Ecto neural progenitor cell (in vitro differentiated cells): ENCODE measurements at regions not wholly inside any gene's neighbourhood (a gene's known extent, or its start where the extent isn't known, plus 50 kb on each side); places are given as distances from the start of the nearest gene placed in this dataset.

ENCODE experiments used
- DNase-seq: peaks from one replicate; pipeline ENCODE4 v3.0.0-alpha.2; 2018; ENCODE audit warnings: low spot score

DNA sequence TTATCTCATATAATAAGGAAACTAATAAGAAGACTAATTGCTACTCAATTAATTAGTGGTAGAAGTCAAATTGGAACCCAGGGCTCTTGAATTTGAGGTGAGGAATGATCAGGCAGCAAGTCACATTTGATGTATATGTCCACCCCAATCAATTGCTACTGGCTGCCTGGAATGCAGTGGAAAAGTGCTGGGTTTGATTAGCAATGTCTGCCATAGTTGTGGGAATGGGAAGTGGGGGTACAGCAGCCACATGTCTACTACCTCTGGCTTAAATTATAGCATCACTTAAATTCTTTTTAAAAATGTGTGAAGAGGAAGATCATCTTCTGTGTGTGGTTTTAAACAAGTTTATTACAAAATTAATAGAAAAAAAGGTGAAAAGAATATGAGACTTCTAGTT lies 50.8 kb upstream of the NAV2 start:
- no peak for DNase-seq

DNA sequence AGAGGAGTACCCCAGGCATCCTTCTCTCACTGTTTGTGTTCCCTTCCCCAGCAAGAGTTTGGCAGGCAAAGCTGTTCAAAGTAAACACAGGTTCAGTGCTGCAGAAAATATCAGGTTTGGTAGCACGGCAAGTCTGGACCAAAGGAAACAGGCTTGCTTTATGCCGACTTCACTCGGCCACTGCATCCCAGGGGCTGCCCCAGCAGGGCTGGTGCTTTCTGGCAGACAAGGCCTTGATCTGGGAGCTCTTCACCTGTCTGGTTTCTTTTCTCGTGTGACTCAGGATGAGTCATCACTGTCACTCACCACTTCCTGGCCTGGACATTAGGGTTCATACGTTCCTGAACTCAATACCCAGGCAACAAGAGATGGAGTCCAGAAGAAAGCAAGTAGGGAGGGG lies 52.6 kb upstream of the NAV2 start:
- DNase-seq, result no peak

DNA sequence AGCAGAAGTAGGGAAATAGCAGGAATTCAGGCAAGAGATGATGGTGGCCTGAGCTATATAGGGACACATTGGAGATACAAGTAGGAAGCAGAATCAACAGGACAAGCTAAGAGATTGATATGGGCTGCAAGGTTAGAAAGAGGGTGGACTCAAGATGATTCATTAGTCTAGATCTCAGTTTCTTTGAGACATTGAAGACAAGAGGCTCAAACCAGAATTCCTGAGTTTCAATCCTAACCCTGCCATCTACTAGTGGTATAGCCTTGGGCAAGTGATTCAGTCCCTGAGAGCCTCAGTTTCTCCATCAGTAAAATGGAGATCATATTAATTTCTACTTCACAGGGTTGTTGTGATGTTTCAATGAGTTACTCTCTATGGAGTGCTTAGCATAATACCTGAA lies 53.1 kb upstream of the NAV2 start:
- DNase-seq, result no peak

DNA sequence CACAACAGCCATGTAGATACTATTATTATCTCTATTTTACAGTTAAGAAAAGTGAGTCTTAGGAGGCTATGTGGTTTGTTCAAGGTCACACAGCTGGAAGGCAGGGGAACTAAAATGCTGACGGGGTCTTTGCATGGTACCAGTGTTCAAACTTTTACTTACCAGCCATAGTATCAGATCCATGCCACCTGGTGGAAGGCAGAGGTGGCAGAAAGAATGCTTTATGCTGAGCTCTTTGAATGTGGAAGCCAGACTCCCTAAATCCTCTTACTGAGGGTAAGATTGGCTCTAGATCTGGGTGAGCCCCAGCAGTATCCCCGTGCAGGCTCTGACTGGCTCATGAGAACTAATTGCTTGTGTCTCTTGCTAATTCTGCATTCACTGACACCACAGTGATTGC lies 54.3 kb upstream of the NAV2 start:
- DNase-seq, result no peak

DNA sequence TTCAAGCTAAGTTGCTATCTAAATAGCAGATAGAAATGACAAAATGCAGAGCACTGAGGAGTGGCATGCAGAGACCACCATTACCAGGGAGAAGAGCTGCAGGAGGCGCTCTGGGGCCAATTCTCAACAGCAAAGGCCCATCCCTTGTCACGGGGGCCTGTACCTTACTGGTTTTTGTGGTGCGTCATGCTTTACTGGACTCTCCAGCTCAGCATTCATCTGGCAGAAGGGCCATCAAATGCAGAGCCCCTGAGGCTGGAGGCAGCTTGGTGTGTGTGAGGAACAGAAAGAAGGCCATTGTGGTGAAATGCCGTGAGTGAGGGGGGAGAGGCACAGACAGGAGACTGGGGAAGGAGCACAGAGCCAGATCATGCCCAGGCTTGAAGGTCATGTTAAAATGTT lies 56.5 kb upstream of the NAV2 start:
- DNase-seq, result no peak

DNA sequence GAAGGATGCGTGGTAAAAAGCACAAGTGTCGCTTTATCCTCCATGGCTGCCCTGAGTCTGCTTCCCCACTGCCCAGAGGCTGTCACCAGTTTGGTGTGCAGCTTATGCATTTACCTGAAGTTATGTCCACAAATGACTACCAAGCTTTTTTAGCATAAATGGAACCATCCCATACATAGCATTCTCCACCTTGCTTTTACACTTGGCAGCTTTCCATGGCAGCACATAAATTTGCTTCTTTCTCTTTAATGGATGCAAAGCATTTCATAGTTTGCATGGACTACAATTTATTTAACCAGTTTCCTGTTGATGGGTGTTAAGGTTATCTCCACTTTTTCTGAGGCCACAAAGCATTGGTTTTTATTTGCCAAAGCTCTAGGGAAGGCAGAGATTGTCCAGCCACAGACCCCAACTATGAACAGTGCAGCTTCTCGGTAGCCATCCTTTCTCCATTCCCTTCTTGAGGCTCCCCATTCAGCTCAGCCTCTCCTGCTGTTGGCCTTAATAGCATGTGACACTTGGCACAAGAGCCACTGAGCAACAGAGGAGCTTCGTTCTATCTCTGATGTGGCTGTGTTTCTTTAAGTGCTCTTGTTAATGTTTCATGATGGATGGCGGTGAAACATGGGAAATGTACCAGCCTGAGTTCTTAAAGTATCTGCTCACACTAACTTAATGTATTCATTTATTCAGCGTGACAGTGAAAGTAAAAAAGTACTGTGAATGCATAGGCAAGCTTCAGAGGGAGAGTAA lies 59.8 kb upstream of the NAV2 start:
- DNase-seq, result no peak

DNA sequence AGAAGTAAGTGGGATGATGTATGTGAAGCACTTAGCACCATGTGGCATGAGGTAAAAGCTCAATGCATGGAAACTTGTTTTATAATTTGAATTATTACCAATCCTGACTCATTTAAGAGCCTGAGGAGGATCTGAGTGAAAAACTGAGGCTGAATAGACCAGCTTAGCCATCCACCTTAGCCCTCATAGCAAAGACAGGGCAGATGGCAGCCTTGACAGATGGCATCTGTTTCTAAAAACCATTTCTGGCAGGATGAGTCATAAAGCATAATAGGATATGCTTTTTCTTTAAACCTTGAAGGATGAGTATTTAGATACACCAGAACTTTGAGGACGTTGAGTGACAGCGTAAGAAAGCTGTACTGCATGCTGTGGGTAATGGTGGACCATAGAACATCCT lies 61.0 kb upstream of the NAV2 start:
- no peak for DNase-seq

DNA sequence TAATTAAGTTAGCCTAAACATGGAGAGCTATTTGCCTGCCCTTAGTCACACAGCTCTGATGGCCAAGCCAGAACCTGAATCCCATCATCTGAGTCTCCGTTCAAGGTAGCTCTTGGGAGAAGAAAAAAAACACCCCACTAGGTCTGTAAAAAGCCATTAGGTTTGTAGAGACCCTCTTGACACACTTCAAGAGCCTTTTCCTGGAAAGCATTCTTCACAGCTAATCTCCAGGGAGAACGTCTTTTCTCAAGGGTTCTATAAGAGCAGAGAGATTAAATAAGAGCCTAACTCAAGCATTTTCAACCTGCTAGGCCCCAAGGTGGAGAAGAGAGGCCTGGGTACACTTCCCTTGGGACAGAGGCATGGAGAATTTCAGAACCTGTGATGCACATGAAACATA lies 61.6 kb upstream of the NAV2 start:
- DNase-seq, result no peak

DNA sequence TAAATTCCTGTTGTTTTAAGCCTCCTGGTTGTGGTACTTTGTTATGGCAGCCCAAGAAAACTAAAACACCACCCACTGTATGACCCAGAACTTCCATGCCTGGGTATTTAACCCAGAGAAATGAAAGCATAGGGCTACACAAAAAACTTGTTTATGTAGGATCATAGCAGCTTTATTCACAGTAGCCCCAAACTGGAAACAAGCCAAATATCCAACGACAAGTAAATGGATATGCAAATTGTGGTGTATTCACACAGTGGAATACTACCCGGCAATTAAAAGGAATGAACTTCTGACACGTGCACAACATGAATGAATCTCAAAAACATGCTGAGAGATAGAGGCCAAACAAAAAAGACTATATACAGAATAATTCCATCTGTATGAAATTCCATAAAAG lies 62.2 kb upstream of the NAV2 start:
- DNase-seq, result no peak

DNA sequence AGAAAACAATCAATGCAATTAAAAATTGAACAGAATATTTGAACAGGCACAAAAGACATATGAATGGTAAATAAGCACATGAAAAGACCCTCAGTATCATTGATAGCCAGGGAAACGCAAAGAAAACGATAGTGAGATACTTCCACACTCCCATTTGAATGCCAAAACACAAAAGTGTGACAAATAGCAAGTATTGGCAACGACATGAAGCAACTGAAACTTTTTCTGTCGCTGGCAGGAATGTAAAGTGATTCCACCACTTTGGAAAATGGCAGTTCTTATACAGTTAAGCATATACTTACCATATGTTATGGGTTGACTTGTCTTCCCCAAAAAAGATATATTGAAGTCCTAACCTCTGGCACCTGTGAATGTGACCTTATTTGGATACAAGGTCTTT lies 62.9 kb upstream of the NAV2 start:
- no peak for DNase-seq

DNA sequence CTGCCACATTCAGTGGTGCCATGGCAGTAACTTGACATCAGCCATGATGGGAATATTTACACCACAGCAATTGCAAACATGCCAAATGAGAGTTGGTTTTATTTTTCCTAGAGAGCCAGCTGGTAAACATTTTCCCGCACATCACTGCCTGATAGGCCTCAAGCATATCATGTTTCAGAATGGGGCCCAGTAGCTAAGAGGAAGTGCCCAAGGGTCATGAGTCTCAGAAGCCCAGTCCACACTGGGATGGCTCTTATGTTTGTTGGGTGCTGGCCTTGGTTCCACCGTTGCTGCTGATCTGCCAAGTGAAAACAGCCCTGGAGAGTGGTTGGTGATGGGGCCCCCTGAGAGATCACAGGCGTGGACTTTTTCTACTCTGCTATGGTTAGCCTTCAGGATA lies 64.3 kb upstream of the NAV2 start:
- DNase-seq, result no peak

DNA sequence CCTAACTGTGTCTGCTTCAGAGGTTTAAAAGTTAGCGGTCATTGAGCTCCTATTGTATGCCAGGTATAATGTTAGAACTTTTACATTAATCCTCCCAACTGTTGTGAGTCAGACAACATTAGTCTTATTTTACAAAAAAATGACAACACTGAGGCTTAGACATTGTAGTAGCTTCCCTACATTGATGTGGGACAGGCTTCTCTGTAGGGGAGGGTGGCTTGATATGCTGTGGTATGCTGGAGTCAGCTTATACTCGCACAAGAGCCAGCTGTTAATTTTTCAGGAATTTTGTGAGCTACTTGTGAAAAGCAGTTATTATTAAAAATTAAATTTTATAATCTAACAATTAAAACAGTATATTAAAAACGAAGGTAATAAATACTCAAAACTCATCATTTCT lies 64.8 kb upstream of the NAV2 start:
- no peak for DNase-seq

DNA sequence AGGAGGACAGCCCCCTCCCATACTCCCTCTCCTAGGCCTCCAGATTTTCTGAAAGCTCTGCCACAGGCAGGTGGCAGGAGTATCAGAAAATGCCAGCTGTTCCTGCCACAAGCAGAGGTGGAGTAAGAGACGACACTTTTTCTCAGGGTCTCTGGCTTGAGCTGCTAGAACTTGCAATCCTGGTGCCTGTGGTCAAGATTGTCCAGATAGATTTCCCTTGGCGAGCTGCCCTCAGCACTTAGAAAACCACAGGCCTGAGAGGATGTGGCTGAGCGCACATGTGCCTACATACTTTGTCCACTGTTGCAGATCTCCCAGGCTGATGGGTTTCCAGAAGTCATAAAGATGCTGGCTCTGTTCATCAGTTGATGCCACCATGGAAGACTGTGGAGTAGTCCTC lies 65.7 kb upstream of the NAV2 start:
- no peak for DNase-seq

DNA sequence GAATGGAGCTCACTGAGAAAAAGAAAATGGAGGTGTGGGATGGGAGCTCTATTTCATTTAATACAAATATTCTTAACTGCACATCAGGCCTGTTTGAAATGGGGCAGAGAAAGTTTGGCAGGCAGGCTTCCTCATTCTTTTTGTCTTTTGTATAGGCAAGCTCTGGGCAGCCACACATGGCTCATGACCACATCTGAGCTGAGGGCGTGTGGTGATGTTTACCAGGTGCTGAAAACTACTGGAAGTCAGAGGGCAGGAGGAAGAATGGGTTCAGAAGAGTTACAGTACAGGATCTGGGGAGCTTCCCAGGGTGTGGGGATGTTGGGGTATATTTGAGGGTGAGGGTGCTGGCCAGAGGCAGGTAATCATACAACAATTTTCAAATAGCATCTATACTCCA lies 66.3 kb upstream of the NAV2 start:
- no peak for DNase-seq

DNA sequence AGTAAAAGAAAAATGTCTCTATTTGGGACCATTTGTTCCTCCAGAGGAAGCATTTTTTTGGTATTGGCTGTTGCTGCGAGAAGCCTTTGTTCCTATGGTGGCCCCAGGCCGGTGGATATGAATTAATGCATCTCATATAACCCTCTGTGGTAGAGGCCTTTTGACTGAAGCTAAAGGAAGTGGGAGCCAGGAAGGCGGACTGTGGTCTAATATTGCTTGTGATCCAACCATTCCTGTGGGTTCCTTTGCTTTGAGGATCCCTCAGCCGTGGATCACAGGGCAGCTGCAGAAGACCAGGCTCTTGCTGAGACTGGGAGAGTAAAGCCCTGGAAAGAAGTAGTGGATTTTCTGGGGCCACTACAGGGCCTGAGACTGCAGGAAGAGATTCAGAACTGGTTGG lies 68.3 kb upstream of the NAV2 start:
- no peak for DNase-seq

DNA sequence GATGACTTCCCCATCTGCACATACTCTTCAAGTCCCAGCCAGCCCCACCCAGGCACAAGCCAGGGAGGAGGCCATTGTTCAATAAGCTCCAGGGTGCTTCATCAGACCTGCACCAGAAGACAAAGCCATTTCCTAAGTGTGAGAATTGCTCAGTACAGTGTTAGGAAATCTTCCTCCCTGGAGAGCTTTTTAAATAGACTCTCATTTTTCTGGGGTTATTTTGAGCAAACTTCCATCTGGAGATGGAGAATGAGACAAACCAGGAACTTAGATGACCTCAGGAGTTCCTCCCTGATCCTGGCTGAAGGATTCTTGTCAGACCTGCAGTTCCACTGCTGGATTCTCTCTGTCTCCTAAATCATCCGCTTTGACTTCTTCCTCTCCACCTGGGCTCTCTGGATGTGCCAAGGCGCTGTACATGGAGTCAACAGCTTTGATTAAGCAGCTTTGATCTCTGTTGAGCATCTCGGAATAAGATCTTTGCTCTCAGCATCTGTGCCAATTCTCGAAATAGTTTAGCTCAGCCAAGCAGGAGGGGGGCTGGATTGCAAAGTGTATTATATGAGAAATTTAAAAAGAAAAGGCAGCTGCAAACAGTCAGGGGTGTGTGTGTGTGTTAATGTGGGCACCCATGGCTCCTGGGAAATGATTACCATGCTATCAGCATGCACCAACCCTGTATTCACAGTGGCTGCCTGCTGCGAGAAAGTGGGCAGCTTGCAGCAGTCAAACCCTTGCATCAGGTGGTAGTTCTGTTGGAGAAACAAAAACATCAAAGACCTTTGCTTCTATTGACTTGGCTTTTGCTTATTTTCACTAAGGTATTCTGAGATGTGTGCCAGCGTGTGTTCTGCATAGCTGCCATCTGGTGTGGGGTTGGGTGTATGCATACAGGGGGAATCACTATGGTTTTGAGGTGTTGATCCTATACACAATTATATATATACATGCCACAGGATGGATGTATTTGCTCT lies 70.2 kb upstream of the NAV2 start:
- no peak for DNase-seq

DNA sequence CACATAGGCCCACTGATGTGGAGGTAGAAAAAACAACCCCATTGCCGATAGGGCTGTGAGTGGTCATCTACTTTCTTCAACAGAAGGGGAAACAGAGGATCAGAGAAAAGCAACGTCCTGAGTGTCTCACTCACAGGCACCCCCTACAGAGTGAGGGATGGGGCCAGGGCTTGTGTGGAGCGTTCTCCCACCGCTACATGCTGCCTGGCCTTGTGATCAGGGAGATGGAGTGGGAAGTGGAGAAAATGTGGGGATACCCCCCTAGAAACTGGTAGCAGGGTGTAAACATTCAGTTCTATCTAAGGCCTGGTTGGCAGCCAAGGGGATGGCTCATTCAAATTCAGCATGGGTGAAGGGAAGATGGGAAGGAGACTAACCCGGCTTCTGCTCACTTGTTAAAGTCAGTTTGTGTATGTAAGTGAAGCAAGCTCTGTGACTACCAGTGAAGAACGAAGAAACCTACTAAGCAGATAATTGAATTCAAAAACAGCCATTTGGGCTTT lies 73.0 kb upstream of the NAV2 start:
- DNase-seq, result no peak

DNA sequence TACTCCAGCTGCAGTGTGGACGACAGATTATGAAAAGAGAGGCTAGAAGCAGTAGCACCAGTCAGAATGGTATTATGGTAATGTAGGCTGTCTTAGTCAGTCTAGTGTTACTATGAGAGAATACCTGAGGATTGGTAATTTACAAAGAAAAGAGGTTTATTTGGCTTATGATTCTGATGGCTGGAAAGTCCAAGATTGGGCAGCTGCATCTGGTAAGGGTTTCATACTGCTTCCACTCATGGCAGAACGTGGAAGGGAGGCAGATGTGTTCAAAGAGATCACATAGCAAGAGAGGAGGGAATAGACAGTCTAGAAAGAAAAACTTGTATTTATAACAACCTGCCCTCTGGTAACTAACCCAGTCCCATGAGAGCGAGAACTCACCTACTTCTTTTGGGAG lies 77.3 kb upstream of the NAV2 start:
- DNase-seq, result no peak

DNA sequence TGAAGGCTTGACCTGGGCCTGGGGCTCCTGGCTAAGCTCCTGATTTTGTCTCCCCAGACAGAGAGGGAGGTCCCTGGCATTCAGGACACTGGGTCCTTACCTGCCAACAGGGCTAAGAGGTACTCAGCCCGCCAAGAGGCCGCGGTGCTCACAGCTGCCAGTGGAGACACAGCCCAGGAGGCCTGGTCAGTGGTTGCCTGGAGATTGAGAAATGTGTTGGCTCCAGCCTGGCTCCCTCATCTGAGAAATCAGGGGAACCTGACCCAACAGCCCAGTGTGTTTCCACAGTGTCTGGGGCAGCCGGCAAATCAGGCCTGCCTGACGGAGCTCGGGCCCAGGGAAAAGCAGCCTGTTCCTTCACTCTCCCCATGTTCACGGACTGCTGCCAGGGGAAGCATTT lies 79.4 kb upstream of the NAV2 start:
- no peak for DNase-seq

DNA sequence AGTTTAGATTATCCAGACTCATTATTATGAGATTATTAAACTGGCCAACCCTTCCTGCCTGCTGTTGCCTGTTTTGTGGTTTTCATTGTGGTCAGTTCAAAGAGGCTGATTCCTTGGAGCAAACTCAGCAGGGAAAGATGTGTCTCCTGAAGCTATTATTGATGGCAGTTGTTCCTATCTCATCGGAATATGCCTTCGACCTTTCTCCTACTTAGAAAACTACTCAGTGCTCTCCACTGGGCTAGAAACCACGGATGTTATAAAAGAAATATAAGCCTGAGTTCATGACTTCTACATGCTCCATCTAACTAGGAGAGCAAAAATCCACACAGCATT lies 80.2 kb upstream of the NAV2 start:
- DNase-seq, result no peak

DNA sequence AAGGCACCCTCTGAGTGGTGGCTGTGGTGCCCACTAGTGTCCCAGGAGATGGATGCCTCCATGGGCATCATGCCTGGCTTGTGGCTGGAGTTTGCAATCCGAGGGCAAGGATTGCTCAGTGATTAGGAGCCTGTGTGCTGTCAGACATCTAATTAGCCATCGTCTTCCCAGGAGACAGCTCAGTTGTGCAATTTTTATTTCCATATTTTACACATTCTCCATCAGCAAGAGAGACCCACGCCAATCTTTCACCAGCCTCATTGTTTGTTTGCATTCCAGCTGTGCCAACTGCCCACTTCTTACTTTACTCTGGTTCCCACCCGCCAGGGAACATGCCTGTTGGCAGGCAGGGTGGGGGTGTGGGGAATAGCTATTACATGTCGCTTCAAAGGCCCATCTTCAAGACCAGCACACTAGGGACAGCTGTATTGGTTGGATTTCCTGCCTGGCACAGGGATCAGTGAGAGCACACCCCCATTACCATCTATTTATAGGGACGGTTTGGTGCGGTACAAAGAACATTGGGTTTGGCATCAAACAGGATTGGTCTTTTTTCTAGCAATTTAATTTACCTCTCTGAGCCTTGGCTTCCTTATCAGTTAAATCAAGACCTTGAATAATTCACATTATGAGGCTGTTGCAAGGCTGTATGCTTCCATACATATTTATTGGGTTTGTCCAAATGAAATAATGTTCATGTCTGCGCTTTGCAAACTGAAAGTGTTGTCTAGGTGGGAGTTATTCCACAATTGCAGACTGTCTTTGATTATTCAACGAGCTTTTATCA lies 80.7 kb upstream of the NAV2 start:
- no peak for DNase-seq

DNA sequence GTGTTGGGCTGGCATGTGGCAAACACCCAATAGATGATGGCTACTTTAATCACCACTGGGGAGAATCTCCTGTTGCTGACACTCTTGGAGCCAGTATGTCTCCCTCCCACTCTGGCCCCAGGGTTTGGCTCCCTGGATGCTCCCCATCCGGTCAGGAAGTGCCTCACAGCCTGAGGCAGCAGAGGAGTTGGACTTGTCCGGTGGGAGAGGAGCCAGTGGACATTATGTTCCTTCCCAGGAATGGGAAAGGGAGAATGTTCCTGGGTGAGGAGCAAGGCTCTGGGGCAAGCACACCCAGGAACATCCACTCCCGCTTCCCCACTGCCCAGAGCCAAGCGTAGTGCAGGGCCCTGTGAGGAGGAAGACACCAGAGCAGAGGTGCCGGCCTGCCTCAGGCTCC lies 84.6 kb upstream of the NAV2 start:
- no peak for DNase-seq

DNA sequence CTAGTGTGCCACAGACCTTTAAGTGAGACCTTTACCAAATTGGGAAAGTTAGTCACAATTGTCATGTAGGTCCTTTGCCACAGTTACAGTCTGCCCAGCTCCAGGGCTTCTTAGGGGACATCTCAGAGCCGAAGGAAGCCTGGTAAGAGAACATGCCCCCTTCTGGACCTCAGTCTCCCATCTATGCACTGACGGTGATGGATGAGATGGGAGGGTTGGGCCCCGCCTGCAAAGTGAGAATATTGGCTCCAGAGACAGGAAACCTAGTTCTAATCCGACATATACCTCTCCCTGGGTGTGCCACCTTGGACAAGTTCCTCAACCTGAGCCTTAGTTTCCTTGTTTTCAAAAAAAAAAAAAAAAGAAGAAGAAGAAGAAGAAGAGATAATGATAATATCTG lies 85.1 kb upstream of the NAV2 start:
- no peak for DNase-seq
